ENCODE measurements at regions not wholly inside any gene's neighbourhood (a gene's known extent, or its start where the extent isn't known, plus 50 kb on each side); places are given as distances from the start of the nearest gene placed in this dataset.
A peak's percentile ranks its signal among the peaks of the same experiment; 100 is the strongest.

DNA sequence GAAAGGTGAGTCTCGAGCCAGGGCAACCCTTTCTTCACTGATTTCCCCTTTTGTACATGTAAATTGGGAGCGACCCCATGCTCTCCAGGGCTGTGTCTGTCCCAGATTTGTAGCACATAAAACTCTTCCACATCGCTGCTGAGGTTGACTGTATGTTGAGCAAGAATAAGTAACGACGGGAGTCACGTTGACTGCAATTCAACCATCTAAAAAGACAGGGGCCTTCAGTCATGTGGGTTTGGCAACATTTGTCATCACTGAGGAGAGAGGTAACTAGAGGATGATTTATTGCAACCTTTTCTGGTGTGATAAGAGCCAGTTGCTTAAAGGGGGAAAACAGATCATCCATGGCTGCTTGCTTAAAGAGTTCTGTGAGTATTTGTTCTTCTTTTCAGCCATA lies 159.4 kb upstream of the SULF2 start:
- POLR2A ChIA-PET: no interaction called here
- no peak overlapping the region for H3K4me3 ChIP-seq (replicated peaks in 1 of 3; ENCODE audit: insufficient read depth in 1 of 3, low read depth in 2 of 3, low read length in 3 of 3)
- H3K9ac ChIP-seq (ENCODE audit: insufficient read depth, low read depth, low read length): no peak overlapping the region
- H3K79me2 ChIP-seq (ENCODE audit: insufficient read depth, low read length): no peaks in the 10 kb centered on the region
- 32% methylated on average over 6 of the region's 6 CpGs for WGBS (ENCODE audit: low lambda C conversion rate)
- no peaks in the 10 kb centered on the region for H3K9me3 ChIP-seq (ENCODE audit: low read length)
- CTCF ChIA-PET (ENCODE audit: low intra/inter-chr PET ratio, low total read pairs): no interaction called here
- no peak overlapping the region for H3K27ac ChIP-seq (ENCODE audit: extremely low read length, insufficient read depth, low read length)
- ATAC-seq: no peak
- no peaks in the 10 kb centered on the region for H3K36me3 ChIP-seq (replicated peaks in 1 of 2; ENCODE audit: control insufficient read depth in 1 of 2, insufficient read depth in 2 of 2, low read length in 2 of 2)
- no peaks in the 10 kb centered on the region for H3K4me1 ChIP-seq (ENCODE audit: insufficient read depth, low read length)
- no peaks in the 10 kb centered on the region for H4K20me1 ChIP-seq (ENCODE audit: insufficient read depth, low read length)
- in situ Hi-C loops (cut with HindIII; ENCODE audit: extremely low pct_ligation_motif_present, low pct_unique_long_range_greater_than_20kb): no loop called here
- H2AFZ ChIP-seq (ENCODE audit: low read length): no peak overlapping the region
- H3K27me3 ChIP-seq (ENCODE audit: control insufficient read depth in 1 of 2, insufficient read depth in 2 of 2, low read length in 2 of 2): peaks cover 6 to 17% of the 10 kb centered on the region in 2 experiments; a peak in 3 of 5 replicates
- peak; percentile 40 for FAIRE-seq
- intact Hi-C loops (cut with micrococcal nuclease; ENCODE audit: unreplicated experiment): no loop called here
- BruUV-seq (replicated peaks): no TSS peak
- DNase-seq (ENCODE audit: low spot score): no peak
- H3K4me2 ChIP-seq (ENCODE audit: low read depth, low read length): no peak overlapping the region
- TF ChIP-seq NFYB (CRISPR knock-in tag; IDR thresholded peaks at IDR 0.05): no peak
- TF ChIP-seq ZNF790 (CRISPR knock-in tag; IDR thresholded peaks at IDR 0.05; ENCODE audit: borderline replicate concordance): no peak
- no peak for TF ChIP-seq SMAD9 (CRISPR knock-in tag; IDR thresholded peaks at IDR 0.05)
- no peak for TF ChIP-seq KLF12 (CRISPR knock-in tag; IDR thresholded peaks at IDR 0.05; ENCODE audit: borderline replicate concordance)
- no peak for TF ChIP-seq ZNF629 (CRISPR knock-in tag; conservative IDR thresholded peaks at IDR 0.05)
- TF ChIP-seq NFE2L1 (CRISPR knock-in tag; IDR thresholded peaks at IDR 0.05; ENCODE audit: borderline replicate concordance): no peak
- TF ChIP-seq HOXA9 (CRISPR knock-in tag; IDR thresholded peaks at IDR 0.05; ENCODE audit: borderline replicate concordance): no peak
- no peak for TF ChIP-seq PRPF4 (IDR thresholded peaks at IDR 0.05; ENCODE audit: low read depth, low read length, poor library complexity, severe bottlenecking)
- TF ChIP-seq, protein P1, sequence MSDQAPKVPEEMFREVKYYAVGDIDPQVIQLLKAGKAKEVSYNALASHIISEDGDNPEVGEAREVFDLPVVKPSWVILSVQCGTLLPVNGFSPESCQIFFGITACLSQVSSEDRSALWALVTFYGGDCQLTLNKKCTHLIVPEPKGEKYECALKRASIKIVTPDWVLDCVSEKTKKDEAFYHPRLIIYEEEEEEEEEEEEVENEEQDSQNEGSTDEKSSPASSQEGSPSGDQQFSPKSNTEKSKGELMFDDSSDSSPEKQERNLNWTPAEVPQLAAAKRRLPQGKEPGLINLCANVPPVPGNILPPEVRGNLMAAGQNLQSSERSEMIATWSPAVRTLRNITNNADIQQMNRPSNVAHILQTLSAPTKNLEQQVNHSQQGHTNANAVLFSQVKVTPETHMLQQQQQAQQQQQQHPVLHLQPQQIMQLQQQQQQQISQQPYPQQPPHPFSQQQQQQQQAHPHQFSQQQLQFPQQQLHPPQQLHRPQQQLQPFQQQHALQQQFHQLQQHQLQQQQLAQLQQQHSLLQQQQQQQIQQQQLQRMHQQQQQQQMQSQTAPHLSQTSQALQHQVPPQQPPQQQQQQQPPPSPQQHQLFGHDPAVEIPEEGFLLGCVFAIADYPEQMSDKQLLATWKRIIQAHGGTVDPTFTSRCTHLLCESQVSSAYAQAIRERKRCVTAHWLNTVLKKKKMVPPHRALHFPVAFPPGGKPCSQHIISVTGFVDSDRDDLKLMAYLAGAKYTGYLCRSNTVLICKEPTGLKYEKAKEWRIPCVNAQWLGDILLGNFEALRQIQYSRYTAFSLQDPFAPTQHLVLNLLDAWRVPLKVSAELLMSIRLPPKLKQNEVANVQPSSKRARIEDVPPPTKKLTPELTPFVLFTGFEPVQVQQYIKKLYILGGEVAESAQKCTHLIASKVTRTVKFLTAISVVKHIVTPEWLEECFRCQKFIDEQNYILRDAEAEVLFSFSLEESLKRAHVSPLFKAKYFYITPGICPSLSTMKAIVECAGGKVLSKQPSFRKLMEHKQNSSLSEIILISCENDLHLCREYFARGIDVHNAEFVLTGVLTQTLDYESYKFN (CRISPR knock-in tag; conservative IDR thresholded peaks at IDR 0.05): no peak
- TF ChIP-seq SP4 (CRISPR knock-in tag; IDR thresholded peaks at IDR 0.05): no peak
- TF ChIP-seq FOXJ3 (CRISPR knock-in tag; IDR thresholded peaks at IDR 0.05; ENCODE audit: borderline replicate concordance): no peak
- TF ChIP-seq CAMTA2 (CRISPR knock-in tag; IDR thresholded peaks at IDR 0.05; ENCODE audit: borderline replicate concordance): no peak
